HTR-8/SVneo (cell line): ENCODE measurements at regions not wholly inside any gene's neighbourhood (a gene's known extent, or its start where the extent isn't known, plus 50 kb on each side); places are given as distances from the start of the nearest gene placed in this dataset.
A peak's percentile ranks its signal among the peaks of the same experiment; 100 is the strongest.
"Not testable (repeated sequence)": the region's sequence is repeated elsewhere in the genome, so short reads cannot be mapped to it uniquely, and the experiment has no call there.

ENCODE experiments used
- DNase-seq: peaks from one replicate; pipeline ENCODE4 v3.0.0; 2011; ENCODE audit warnings: low spot score, mixed read lengths; ENCODE audit not compliant: insufficient read length
- FAIRE-seq: peaks from 2 replicates; lab custom pipeline; 2011; peaks lifted over from hg19 to GRCh38; lab: Jason Lieb, UNC

GRCh38 chr1:117751321-117751720 is 145.5 kb downstream of the TENT5C start:
- FAIRE-seq: no peak
- no peak for DNase-seq

GRCh38 chr1:117752661-117753060 is 146.8 kb downstream of the TENT5C start:
- FAIRE-seq: no peak
- no peak for DNase-seq

GRCh38 chr1:117753232-117753631 is 147.4 kb downstream of the TENT5C start:
- DNase-seq (no peak), FAIRE-seq (no peak)

GRCh38 chr1:117753652-117754051 is 147.8 kb downstream of the TENT5C start:
- DNase-seq (no peak), FAIRE-seq (no peak)

GRCh38 chr1:117754061-117754969 is 148.5 kb downstream of the TENT5C start:
- FAIRE-seq: no peak
- peak; percentile 48 for DNase-seq

- no peak for DNase-seq
- no peak for FAIRE-seq
Measured at GRCh38 chr1:117757668-117758067, 151.8 kb downstream of the TENT5C start.

GRCh38 chr1:117758444-117759316 is 152.8 kb downstream of the TENT5C start:
- FAIRE-seq: peak; percentile 52
- peak; percentile 59 for DNase-seq

- no peak for DNase-seq
- no peak for FAIRE-seq
Measured at GRCh38 chr1:117759535-117759934, 153.7 kb downstream of the TENT5C start.

GRCh38 chr1:117760069-117760468 is 154.2 kb downstream of the TENT5C start:
- FAIRE-seq (no peak), DNase-seq (no peak)

- FAIRE-seq (no peak), DNase-seq (no peak)
Measured at GRCh38 chr1:117760485-117760884, 154.6 kb downstream of the TENT5C start.

- not testable (repeated sequence) for FAIRE-seq, DNase-seq
Measured at GRCh38 chr1:117767756-117768155, 161.7 kb downstream of the GDAP2 start.

GRCh38 chr1:117770981-117771531 is 158.4 kb downstream of the GDAP2 start:
- FAIRE-seq: no peak
- no peak for DNase-seq

- FAIRE-seq (no peak), DNase-seq (no peak)
Measured at GRCh38 chr1:117779364-117779763, 150.1 kb downstream of the GDAP2 start.

GRCh38 chr1:117780687-117781475 is 148.5 kb downstream of the GDAP2 start:
- no peak for DNase-seq
- FAIRE-seq: no peak

GRCh38 chr1:117782056-117782455 is 147.4 kb downstream of the GDAP2 start:
- no peak for DNase-seq
- FAIRE-seq: no peak

- DNase-seq (no peak), FAIRE-seq (no peak)
Measured at GRCh38 chr1:117783606-117784396, 145.6 kb downstream of the GDAP2 start.

GRCh38 chr1:117788014-117788413 is 141.4 kb downstream of the GDAP2 start:
- DNase-seq: no peak
- no peak for FAIRE-seq

GRCh38 chr1:117793413-117793812 is 136.0 kb downstream of the GDAP2 start:
- no peak for DNase-seq
- no peak for FAIRE-seq

- DNase-seq: no peak
- FAIRE-seq: no peak
Measured at GRCh38 chr1:117794073-117794472, 135.3 kb downstream of the GDAP2 start.
